ENCODE measurements at regions not wholly inside any gene's neighbourhood (a gene's known extent, or its start where the extent isn't known, plus 50 kb on each side); places are given as distances from the start of the nearest gene placed in this dataset.

GRCh38 chr3:78021710-78022109, 981.8 kb downstream of the ROBO2 start:
- TF ChIP-seq POLR2A (IDR thresholded peaks at IDR 0.05) = no peak
- TF ChIP-seq, protein P1, sequence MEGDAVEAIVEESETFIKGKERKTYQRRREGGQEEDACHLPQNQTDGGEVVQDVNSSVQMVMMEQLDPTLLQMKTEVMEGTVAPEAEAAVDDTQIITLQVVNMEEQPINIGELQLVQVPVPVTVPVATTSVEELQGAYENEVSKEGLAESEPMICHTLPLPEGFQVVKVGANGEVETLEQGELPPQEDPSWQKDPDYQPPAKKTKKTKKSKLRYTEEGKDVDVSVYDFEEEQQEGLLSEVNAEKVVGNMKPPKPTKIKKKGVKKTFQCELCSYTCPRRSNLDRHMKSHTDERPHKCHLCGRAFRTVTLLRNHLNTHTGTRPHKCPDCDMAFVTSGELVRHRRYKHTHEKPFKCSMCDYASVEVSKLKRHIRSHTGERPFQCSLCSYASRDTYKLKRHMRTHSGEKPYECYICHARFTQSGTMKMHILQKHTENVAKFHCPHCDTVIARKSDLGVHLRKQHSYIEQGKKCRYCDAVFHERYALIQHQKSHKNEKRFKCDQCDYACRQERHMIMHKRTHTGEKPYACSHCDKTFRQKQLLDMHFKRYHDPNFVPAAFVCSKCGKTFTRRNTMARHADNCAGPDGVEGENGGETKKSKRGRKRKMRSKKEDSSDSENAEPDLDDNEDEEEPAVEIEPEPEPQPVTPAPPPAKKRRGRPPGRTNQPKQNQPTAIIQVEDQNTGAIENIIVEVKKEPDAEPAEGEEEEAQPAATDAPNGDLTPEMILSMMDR (IDR thresholded peaks at IDR 0.05) = no peak
- no peak for TF ChIP-seq EP300 (IDR thresholded peaks at IDR 0.05; ENCODE audit: low read depth)
- TF ChIP-seq POLR2AphosphoS5 (IDR thresholded peaks at IDR 0.05) = no peak

Data from transverse colon (tissue), 4 donors.